Calu3 (cell line): ENCODE measurements at regions not wholly inside any gene's neighbourhood (a gene's known extent, or its start where the extent isn't known, plus 50 kb on each side); places are given as distances from the start of the nearest gene placed in this dataset.

Experiments
- BruUV-seq: library from RNA; stranded (reverse); fragments of 400-500 nt; replicated peaks from 2 replicates; lab custom pipeline; 2021; lab: Mats Ljungman, UMichigan
- CTCF ChIA-PET: fragments of 300-600 bp; sonication (Branson Sonifier 250); formaldehyde crosslinking; loops from one replicate; lab custom pipeline; 2022; ENCODE audit warnings: antibody characterized with exemption; lab: Charles Lee
- DNase-seq: peaks from one replicate; pipeline ENCODE4 v3.0.0; 2022
- H3K27ac Mint-ChIP-seq: one replicate; pipeline ENCODE4 v1.8.0; 2022; ENCODE audit warnings: mixed read lengths; ENCODE audit not compliant: unreplicated experiment
- H3K27me3 Mint-ChIP-seq: one replicate; pipeline ENCODE4 v1.8.0; 2022; ENCODE audit warnings: mixed read lengths; ENCODE audit not compliant: unreplicated experiment
- H3K36me3 Mint-ChIP-seq: one replicate; pipeline ENCODE4 v1.8.0; 2022; ENCODE audit warnings: mild to moderate bottlenecking, moderate library complexity, mixed read lengths; ENCODE audit not compliant: insufficient read depth, unreplicated experiment
- H3K4me1 Mint-ChIP-seq: one replicate; pipeline ENCODE4 v1.8.0; 2022; ENCODE audit warnings: mild to moderate bottlenecking, low read depth, mixed read lengths; ENCODE audit not compliant: unreplicated experiment
- H3K4me3 Mint-ChIP-seq: one replicate; pipeline ENCODE4 v1.8.0; 2022; ENCODE audit warnings: mild to moderate bottlenecking, low read depth, moderate library complexity, mixed read lengths; ENCODE audit not compliant: unreplicated experiment
- H3K9me3 Mint-ChIP-seq: one replicate; pipeline ENCODE4 v1.8.0; 2022; ENCODE audit warnings: low read depth, mixed read lengths; ENCODE audit not compliant: unreplicated experiment
- intact Hi-C: fragments of 100-400 bp; cut with micrococcal nuclease; formaldehyde crosslinking; loops from one replicate; pipeline ENCODE4 v1.10.0; 2022; ENCODE audit not compliant: unreplicated experiment
- TF ChIP-seq, protein P1 (sequence below): fragments of 200-600 bp; IDR thresholded peaks from one replicate; pipeline ENCODE4 v1.8.0; 2022; ENCODE audit warnings: antibody characterized with exemption; ENCODE audit not compliant: unreplicated experiment

DNA sequence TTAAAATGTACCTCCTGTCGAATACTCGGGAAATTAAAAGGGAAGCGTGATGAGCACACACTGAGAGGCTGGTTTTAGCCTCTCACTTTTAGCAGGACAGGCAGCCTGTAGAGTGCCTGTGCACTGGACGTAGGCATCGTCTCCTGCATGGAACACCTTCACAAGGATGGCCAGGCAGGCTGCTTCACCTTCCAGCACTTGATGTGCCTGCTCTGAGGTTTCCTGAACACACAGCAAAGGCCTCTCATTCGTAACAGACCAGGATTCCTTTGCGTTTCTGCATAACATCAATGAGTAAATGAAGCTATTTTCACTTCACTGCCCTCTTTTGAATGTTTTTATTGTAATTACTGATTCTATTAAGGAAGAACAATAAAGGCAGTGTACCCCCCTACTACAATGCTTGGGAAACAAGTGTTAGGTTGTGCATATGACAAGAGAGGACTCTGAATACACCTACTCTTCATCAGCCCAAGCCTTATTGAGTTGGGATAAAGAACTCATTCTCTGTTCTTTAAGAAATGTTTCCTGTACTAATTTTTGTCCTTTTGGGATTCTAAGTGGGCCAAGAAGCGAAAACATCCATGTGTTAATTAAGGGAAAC, 1077.6 kb upstream of the FOXG1 start:
- Mint-ChIP-seq H3K4me1 (peaks cover 7% of the 10 kb centered on the region), H3K36me3 (no peaks in the 10 kb centered on the region), H3K9me3 (no peaks in the 10 kb centered on the region), H3K4me3 (no peak overlapping the region), H3K27me3 (no peaks in the 10 kb centered on the region), H3K27ac (no peak overlapping the region)
- CTCF ChIA-PET: no interaction called here
- TF ChIP-seq, protein P1, sequence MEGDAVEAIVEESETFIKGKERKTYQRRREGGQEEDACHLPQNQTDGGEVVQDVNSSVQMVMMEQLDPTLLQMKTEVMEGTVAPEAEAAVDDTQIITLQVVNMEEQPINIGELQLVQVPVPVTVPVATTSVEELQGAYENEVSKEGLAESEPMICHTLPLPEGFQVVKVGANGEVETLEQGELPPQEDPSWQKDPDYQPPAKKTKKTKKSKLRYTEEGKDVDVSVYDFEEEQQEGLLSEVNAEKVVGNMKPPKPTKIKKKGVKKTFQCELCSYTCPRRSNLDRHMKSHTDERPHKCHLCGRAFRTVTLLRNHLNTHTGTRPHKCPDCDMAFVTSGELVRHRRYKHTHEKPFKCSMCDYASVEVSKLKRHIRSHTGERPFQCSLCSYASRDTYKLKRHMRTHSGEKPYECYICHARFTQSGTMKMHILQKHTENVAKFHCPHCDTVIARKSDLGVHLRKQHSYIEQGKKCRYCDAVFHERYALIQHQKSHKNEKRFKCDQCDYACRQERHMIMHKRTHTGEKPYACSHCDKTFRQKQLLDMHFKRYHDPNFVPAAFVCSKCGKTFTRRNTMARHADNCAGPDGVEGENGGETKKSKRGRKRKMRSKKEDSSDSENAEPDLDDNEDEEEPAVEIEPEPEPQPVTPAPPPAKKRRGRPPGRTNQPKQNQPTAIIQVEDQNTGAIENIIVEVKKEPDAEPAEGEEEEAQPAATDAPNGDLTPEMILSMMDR: no peak
- BruUV-seq: no TSS peak
- intact Hi-C loops: no loop called here
- DNase-seq: no peak

DNA sequence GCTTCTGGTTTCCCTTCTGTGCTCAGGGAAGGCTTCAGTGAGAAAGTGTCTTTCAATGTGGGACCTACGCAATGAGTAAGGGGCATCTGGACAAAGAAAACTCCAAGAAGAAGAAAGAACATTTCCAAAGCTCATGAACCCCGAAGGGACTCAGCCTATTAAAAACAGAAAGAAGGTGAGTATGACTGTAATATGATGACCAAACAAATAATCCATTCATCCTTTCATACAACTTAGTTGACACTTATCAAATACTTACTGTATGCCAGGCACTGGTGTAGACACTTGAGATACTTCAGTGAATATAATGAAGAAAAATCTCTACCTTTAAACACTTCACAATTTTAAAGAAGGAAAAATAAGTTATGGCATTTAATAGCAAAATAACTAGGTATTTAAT, 1054.2 kb upstream of the FOXG1 start:
- BruUV-seq: no TSS peak
- Mint-ChIP-seq H3K27me3 (no peaks in the 10 kb centered on the region), H3K27ac (no peak overlapping the region), H3K9me3 (peaks cover 15% of the 10 kb centered on the region), H3K4me1 (no peaks in the 10 kb centered on the region), H3K4me3 (no peak overlapping the region), H3K36me3 (no peaks in the 10 kb centered on the region)
- intact Hi-C loops: no loop called here
- CTCF ChIA-PET: no interaction called here
- DNase-seq: no peak
- TF ChIP-seq, protein P1: no peak

DNA sequence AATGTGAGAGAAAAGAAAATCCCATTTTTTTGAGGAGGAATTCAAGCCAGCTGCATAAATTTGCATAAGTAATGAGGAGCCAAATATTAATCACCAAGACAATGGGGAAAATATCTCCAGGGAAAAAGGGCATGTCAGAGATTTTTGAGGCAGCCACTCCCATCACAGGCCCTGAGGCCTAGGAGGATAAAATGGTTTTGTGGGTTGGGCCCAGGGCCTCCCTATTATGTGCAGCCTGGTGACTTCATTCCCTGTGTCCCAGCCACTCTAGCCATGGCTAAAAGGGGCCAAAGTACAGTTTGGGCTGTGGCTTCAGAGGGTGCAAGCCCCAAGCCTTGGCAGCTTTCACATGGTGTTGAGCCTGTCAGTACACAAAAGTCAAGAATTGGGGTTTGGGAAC, 1051.0 kb upstream of the FOXG1 start:
- Mint-ChIP-seq H3K27ac (no peak overlapping the region), H3K36me3 (no peaks in the 10 kb centered on the region), H3K4me1 (no peaks in the 10 kb centered on the region), H3K4me3 (no peak overlapping the region), H3K9me3 (peaks cover 20% of the 10 kb centered on the region), H3K27me3 (no peaks in the 10 kb centered on the region)
- intact Hi-C loops: no loop called here
- BruUV-seq: no TSS peak
- no peak for DNase-seq
- TF ChIP-seq, protein P1: no peak
- CTCF ChIA-PET: no interaction called here

DNA sequence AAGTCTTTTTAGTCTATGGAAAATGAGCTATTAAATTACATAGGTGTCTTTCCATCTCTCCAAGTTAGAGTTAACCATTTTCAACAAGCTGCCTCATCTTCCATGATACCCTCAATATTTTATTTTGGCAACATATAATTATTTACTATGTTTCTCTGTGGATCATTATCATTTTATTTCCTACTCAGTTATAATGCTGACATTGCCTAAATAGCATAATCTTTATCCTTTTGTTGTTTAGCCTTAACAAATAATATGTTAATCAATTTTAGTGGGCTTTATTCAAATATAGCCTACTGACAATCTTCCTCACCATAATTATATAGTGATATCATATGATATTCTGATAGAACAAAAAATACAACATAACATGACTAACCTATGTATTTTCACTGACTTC, 1044.8 kb upstream of the FOXG1 start:
- BruUV-seq: no TSS peak
- Mint-ChIP-seq H3K27me3 (no peaks in the 10 kb centered on the region), H3K4me1 (no peaks in the 10 kb centered on the region), H3K27ac (no peak overlapping the region), H3K36me3 (no peaks in the 10 kb centered on the region), H3K4me3 (no peak overlapping the region), H3K9me3 (peaks cover 11% of the 10 kb centered on the region)
- TF ChIP-seq, protein P1: no peak
- intact Hi-C loops: no loop called here
- CTCF ChIA-PET: no interaction called here
- no peak for DNase-seq
